ENCODE measurements at regions not wholly inside any gene's neighbourhood (a gene's known extent, or its start where the extent isn't known, plus 50 kb on each side); places are given as distances from the start of the nearest gene placed in this dataset.
"Not testable (repeated sequence)": the region's sequence is repeated elsewhere in the genome, so short reads cannot be mapped to it uniquely, and the experiment has no call there.

DNA sequence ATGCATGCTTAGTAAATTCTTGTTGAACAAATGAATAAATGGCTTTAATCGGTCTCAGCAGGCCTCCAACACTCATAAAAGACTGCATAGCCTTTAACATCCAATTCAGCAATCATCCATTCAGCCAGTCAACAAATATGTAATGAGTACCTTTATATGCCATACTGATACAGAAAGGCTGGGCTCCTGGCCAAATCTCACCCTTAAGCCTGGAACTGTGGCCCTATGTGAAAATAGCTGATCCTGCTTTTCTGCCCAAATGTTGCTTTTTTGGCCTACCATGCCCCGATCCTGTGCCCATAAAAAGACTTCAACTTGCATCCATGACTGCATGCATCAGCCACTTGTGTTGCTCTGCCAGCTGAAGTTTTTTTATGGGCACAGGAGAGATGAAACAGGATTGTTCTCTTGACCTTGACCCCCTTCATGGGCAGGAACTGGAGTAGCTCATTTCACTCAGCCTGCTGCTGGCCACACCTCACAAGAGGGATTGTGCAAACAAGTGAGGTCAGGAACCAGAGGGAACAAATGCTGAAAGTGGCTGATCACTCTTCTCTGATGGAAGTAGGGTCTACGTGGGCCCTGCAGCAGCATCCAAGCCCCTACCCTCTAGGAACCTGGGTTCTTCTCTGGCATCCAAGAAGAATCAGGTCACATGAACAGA, 75.6 kb downstream of the NPY1R start:
- no peak for DNase-seq (ENCODE audit: low read depth)
- TF ChIP-seq, protein P1, sequence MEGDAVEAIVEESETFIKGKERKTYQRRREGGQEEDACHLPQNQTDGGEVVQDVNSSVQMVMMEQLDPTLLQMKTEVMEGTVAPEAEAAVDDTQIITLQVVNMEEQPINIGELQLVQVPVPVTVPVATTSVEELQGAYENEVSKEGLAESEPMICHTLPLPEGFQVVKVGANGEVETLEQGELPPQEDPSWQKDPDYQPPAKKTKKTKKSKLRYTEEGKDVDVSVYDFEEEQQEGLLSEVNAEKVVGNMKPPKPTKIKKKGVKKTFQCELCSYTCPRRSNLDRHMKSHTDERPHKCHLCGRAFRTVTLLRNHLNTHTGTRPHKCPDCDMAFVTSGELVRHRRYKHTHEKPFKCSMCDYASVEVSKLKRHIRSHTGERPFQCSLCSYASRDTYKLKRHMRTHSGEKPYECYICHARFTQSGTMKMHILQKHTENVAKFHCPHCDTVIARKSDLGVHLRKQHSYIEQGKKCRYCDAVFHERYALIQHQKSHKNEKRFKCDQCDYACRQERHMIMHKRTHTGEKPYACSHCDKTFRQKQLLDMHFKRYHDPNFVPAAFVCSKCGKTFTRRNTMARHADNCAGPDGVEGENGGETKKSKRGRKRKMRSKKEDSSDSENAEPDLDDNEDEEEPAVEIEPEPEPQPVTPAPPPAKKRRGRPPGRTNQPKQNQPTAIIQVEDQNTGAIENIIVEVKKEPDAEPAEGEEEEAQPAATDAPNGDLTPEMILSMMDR (IDR thresholded peaks at IDR 0.05; ENCODE audit: insufficient read depth, low read depth, low read length) = no peak

DNA sequence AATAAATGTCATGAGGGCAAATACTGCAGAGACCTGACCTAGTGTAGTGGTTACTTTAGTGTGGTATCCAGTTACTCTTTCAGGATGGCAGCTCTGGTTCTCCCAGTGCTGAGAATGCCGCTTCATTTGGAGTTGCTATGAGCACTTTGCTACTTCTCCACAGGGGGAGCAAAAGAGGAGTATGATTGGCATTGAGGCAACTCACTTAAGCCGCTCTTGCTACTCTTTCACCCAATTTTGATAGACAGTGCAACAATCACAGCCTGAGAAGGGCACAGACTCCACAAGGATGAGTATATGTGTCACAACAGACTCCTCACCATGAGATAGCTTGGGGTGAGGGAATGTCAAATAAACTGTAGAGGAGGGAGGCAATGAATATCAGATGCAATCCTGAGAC, 81.2 kb downstream of the NPY1R start:
- TF ChIP-seq, protein P1 (IDR thresholded peaks at IDR 0.05; ENCODE audit: insufficient read depth, low read depth, low read length) = peak; percentile 30
- peak; percentile 3 for DNase-seq (ENCODE audit: low read depth)
- no peak overlapping the region for H3K4me3 ChIP-seq (ENCODE audit: low read depth, low read length)

More for the DNA sequence above, 75.6 kb downstream of the NPY1R start:
- no peak overlapping the region for H3K4me3 ChIP-seq (ENCODE audit: low read depth, low read length)

DNA sequence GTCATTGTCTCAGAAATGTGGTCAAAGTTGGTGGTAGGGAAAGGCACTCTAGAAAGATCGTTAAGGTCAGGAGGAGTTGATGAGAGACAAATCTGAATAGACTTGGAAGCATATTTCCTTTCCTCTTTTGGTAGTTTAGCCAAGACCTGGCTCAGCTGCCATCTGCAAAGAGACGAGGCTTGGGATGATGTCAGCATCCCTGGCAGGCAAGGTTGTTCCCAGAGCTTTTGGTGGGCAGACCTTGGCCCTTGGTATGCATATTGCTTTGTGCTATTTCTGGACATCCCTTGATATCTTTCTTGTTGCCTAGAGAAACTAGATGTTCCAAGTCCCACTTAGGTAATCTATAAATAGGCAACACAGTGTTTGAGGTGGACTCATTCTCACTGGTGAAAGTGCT, 82.4 kb upstream of the NAF1 start:
- no peak for DNase-seq (ENCODE audit: low read depth)
- no peak overlapping the region for H3K4me3 ChIP-seq (ENCODE audit: low read depth, low read length)
- TF ChIP-seq, protein P1 (IDR thresholded peaks at IDR 0.05; ENCODE audit: insufficient read depth, low read depth, low read length) = no peak

DNA sequence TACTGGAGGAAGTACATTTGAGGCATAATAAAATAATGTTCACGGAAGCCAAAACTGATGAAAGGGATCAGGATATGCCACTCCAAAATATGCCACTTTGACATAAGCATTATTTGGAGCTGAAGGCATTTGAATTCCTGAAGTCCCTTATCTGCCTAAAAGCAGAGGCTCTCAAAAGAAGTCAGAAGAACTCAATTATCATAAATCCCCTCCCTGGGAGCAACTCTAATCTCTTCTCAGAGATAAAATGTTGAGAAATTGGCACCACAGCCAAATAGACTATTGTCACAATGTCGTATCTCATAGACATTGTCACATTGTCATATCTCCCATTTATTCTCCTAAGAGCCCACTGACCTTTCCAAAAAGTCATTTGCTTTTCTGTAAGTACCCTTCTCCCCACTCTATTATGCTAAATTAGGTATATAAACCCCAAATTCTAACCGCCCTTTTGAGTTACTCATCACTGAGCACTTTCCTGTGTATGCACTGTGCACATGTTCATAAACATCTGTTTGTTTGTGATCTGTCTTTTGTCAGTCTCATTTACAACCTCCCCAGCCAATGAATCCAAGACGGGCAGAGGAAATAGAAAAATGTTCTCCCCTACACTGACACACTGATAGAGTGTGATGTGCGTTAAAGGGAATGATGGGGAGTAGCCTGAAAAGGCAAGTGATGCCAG, 78.5 kb upstream of the NAF1 start:
- TF ChIP-seq, protein P1 (IDR thresholded peaks at IDR 0.05; ENCODE audit: insufficient read depth, low read depth, low read length) = no peak
- DNase-seq (ENCODE audit: low read depth) = no peak

DNA sequence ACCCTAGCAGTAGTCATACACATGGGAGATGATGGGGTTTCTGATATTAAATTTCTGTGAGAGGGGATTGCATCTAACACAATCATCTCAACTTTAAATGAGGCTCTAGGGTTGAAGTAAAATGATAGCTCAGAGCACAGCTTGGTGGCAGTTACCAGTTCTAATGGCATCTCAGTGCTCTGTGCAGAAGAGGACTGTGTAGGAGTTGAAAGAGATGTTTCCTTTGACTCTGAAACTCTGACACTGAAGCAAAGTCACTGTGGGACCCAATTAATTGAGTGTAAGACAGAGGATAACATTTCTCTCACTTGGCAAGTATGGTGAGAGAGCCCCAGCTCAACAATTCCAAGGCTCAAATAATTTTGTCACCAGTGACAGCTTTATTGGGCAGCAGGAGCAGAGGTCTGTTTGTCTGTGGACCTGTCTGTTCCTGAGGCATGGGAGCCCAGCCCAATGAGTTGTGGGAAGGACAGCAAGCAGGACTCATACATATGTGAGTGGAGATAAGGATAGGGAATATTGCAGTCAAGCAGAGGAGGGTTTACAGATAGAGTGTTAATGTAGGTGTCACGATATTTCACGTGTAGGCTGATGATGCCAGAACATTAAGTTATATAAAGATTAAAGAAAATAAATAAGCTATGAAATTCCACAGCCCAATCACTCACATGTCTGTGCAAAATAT, 76.7 kb upstream of the NAF1 start:
- H3K4me3 ChIP-seq (ENCODE audit: low read depth, low read length) = no peak overlapping the region
- TF ChIP-seq, protein P1 (IDR thresholded peaks at IDR 0.05; ENCODE audit: insufficient read depth, low read depth, low read length) = no peak
- no peak for DNase-seq (ENCODE audit: low read depth)

More for the DNA sequence above, 78.5 kb upstream of the NAF1 start:
- H3K4me3 ChIP-seq (ENCODE audit: low read depth, low read length) = no peak overlapping the region

- no peak for DNase-seq (ENCODE audit: low read depth)
- TF ChIP-seq, protein P1 (IDR thresholded peaks at IDR 0.05; ENCODE audit: insufficient read depth, low read depth, low read length) = no peak
- no peak overlapping the region for H3K4me3 ChIP-seq (ENCODE audit: low read depth, low read length)
These were observed 71.2 kb upstream of the NAF1 start for GRCh38 chr4:163237856-163238255.

GRCh38 chr4:163236389-163236788, 69.7 kb upstream of the NAF1 start:
- H3K4me3 ChIP-seq (ENCODE audit: low read depth, low read length); DNase-seq (ENCODE audit: low read depth): not testable (repeated sequence)

Measured in fibroblast of villous mesenchyme (primary cell).